ENCODE measurements at regions not wholly inside any gene's neighbourhood (a gene's known extent, or its start where the extent isn't known, plus 50 kb on each side); places are given as distances from the start of the nearest gene placed in this dataset.

- no peak for DNase-seq
Observed at GRCh38 chr20:12305188-12305950, 387.7 kb downstream of the BTBD3 start.

GRCh38 chr20:12306107-12306506 is 388.4 kb downstream of the BTBD3 start:
- DNase-seq, result no peak

GRCh38 chr20:12311094-12311865 is 393.6 kb downstream of the BTBD3 start:
- DNase-seq, result no peak

- DNase-seq, result no peak
Observed at GRCh38 chr20:12315652-12316051, 398.0 kb downstream of the BTBD3 start.

- no peak for DNase-seq
Observed at GRCh38 chr20:12316794-12317193, 399.1 kb downstream of the BTBD3 start.

- no peak for DNase-seq
Observed at GRCh38 chr20:12317433-12317832, 399.7 kb downstream of the BTBD3 start.

- DNase-seq, result no peak
Observed at GRCh38 chr20:12318043-12318442, 400.4 kb downstream of the BTBD3 start.

- DNase-seq, result no peak
Observed at GRCh38 chr20:12321736-12322135, 404.0 kb downstream of the BTBD3 start.

- DNase-seq, result no peak
Observed at GRCh38 chr20:12327205-12327604, 409.5 kb downstream of the BTBD3 start.

GRCh38 chr20:12331236-12331635 is 413.5 kb downstream of the BTBD3 start:
- DNase-seq, result no peak

GRCh38 chr20:12337601-12338000 is 419.9 kb downstream of the BTBD3 start:
- no peak for DNase-seq

GRCh38 chr20:12345978-12346377 is 428.3 kb downstream of the BTBD3 start:
- no peak for DNase-seq

- no peak for DNase-seq
Observed at GRCh38 chr20:12353842-12354241, 436.1 kb downstream of the BTBD3 start.

GRCh38 chr20:12354725-12355124 is 437.0 kb downstream of the BTBD3 start:
- no peak for DNase-seq

- DNase-seq, result no peak
Observed at GRCh38 chr20:12355185-12355584, 437.5 kb downstream of the BTBD3 start.

GRCh38 chr20:12358006-12358654 is 440.4 kb downstream of the BTBD3 start:
- DNase-seq, result no peak

GRCh38 chr20:12358655-12359009 is 440.9 kb downstream of the BTBD3 start:
- DNase-seq, result no peak

- DNase-seq, result peak; percentile 91
Observed at GRCh38 chr20:12371990-12372389, 454.3 kb downstream of the BTBD3 start.

- no peak for DNase-seq
Observed at GRCh38 chr20:12372557-12372956, 454.9 kb downstream of the BTBD3 start.

GRCh38 chr20:12375967-12376366 is 458.3 kb downstream of the BTBD3 start:
- no peak for DNase-seq

- DNase-seq, result no peak
Observed at GRCh38 chr20:12383821-12384220, 466.1 kb downstream of the BTBD3 start.

GRCh38 chr20:12386821-12387220 is 469.1 kb downstream of the BTBD3 start:
- no peak for DNase-seq

- DNase-seq, result no peak
Observed at GRCh38 chr20:12391099-12391498, 473.4 kb downstream of the BTBD3 start.

- no peak for DNase-seq
Observed at GRCh38 chr20:12394786-12395185, 477.1 kb downstream of the BTBD3 start.

All from NCI-H1436 treated with DMSO at 0.1 percent for 48 hours (cell line).